PC-9 (cell line): ENCODE measurements at regions not wholly inside any gene's neighbourhood (a gene's known extent, or its start where the extent isn't known, plus 50 kb on each side); places are given as distances from the start of the nearest gene placed in this dataset.

Source experiments
- CTCF ChIP-seq: fragments of 200-600 bp; sonication (generic); conservative IDR thresholded peaks from 2 replicates; pipeline ENCODE4 v1.6.1; 2017; ENCODE audit warnings: mixed run types, antibody characterized with exemption, mild to moderate bottlenecking, moderate library complexity
- EZH2 ChIP-seq: fragments of 200-600 bp; sonication (generic); IDR thresholded peaks from 2 replicates; pipeline ENCODE4 v1.8.0; 2017; ENCODE audit warnings: antibody characterized with exemption, low read depth

- TF ChIP-seq CTCF (no peak), EZH2 (no peak)
Observed at GRCh38 chr9:1353291-1353690, 303.1 kb downstream of the DMRT2 start.
